GM23338 (cell line): ENCODE measurements at regions not wholly inside any gene's neighbourhood (a gene's known extent, or its start where the extent isn't known, plus 50 kb on each side); places are given as distances from the start of the nearest gene placed in this dataset.

ENCODE experiments used
- ATAC-seq: fragments of 200-7000 bp; cut with Tn5 transposase; 3 replicates; pipeline ENCODE4 v1.9.1; 2020
- DNase-seq: peaks from one replicate; pipeline ENCODE4 v3.0.0-alpha.2; 2015; ENCODE audit warnings: low spot score
- H2AFZ ChIP-seq: fragments of 200-600 bp; sonication (generic); 2 replicates; pipeline ENCODE4 v1.8.0; 2016; ENCODE audit warnings: antibody characterized with exemption, mild to moderate bottlenecking, moderate library complexity
- H3F3A ChIP-seq: fragments of 200-600 bp; sonication (generic); replicated peaks from 2 replicates; pipeline ENCODE4 v1.8.0; 2017; ENCODE audit warnings: antibody characterized with exemption, mixed run types, low read depth
- H3K27ac ChIP-seq: fragments of 200-600 bp; sonication (generic); 2 replicates; pipeline ENCODE4 v1.6.1; 2016; ENCODE audit warnings: low read depth
- H3K27me3 ChIP-seq: fragments of 200-600 bp; sonication (generic); 2 replicates; pipeline ENCODE4 v1.8.0; 2016; ENCODE audit warnings: mild to moderate bottlenecking, mixed run types, moderate library complexity; ENCODE audit not compliant: insufficient read depth
- H3K36me3 ChIP-seq: fragments of 200-600 bp; sonication (generic); 2 replicates; pipeline ENCODE4 v1.8.0; 2016; ENCODE audit warnings: mild to moderate bottlenecking; ENCODE audit not compliant: insufficient read depth
- H3K4me1 ChIP-seq: fragments of 200-600 bp; sonication (generic); 2 replicates; pipeline ENCODE4 v1.8.0; 2016; ENCODE audit warnings: mild to moderate bottlenecking, moderate library complexity; ENCODE audit not compliant: insufficient read depth
- H3K4me2 ChIP-seq: fragments of 200-600 bp; sonication (generic); 2 replicates; pipeline ENCODE4 v1.7.1; 2017; ENCODE audit warnings: mixed run types
- H3K4me3 ChIP-seq: fragments of 200-600 bp; sonication (generic); 2 replicates; pipeline ENCODE4 v1.6.1; 2016; ENCODE audit warnings: mixed run types
- H3K79me2 ChIP-seq: fragments of 200-600 bp; sonication (generic); replicated peaks from 2 replicates; pipeline ENCODE4 v1.8.0; 2017; ENCODE audit warnings: mild to moderate bottlenecking; ENCODE audit not compliant: insufficient read depth
- H3K9me2 ChIP-seq: fragments of 200-600 bp; sonication (generic); 2 replicates; pipeline ENCODE4 v1.8.0; 2017; ENCODE audit not compliant: insufficient read depth
- H4K20me1 ChIP-seq: fragments of 200-600 bp; sonication (generic); replicated peaks from 2 replicates; pipeline ENCODE4 v1.8.0; 2017; ENCODE audit warnings: mild to moderate bottlenecking; ENCODE audit not compliant: insufficient read depth
- H3K27ac Mint-ChIP-seq: 2 replicates; pipeline ENCODE4 v1.8.0; 2020; ENCODE audit warnings: inconsistent platforms, mild to moderate bottlenecking, moderate library complexity, mixed read lengths
- H3K27me3 Mint-ChIP-seq: 3 replicates; pipeline ENCODE4 v1.8.0; 2022; ENCODE audit warnings: low read depth, mild to moderate bottlenecking, moderate library complexity, mixed read lengths, inconsistent platforms; ENCODE audit not compliant: insufficient read depth, poor library complexity
- H3K36me3 Mint-ChIP-seq: 3 replicates; pipeline ENCODE4 v1.8.0; 2021; ENCODE audit warnings: low read depth, mild to moderate bottlenecking, inconsistent platforms, moderate library complexity, mixed read lengths
- H3K4me1 Mint-ChIP-seq: 3 replicates; pipeline ENCODE4 v1.8.0; 2020; ENCODE audit warnings: mild to moderate bottlenecking, inconsistent platforms, mixed read lengths
- H3K4me3 Mint-ChIP-seq: 3 replicates; pipeline ENCODE4 v1.8.0; 2021; ENCODE audit warnings: moderate library complexity, mild to moderate bottlenecking, inconsistent platforms, mixed read lengths
- H3K9me3 Mint-ChIP-seq: 3 replicates; pipeline ENCODE4 v1.8.0; 2020; ENCODE audit warnings: moderate library complexity, mild to moderate bottlenecking, inconsistent platforms, mixed read lengths
- CREB1 ChIP-seq: fragments of 250-450 bp; sonication (Bioruptor Pico); IDR thresholded peaks from 2 replicates; pipeline ENCODE4 v1.5.0; 2020; ENCODE audit warnings: low read depth, mild to moderate bottlenecking, moderate library complexity
- EZH2 ChIP-seq: fragments of 200-600 bp; sonication (generic); IDR thresholded peaks from one replicate; pipeline ENCODE4 v1.8.0; 2017; ENCODE audit warnings: antibody characterized with exemption, mild to moderate bottlenecking, low read depth; ENCODE audit not compliant: unreplicated experiment
- EZH2phosphoT487 ChIP-seq: fragments of 200-600 bp; sonication (generic); IDR thresholded peaks from one replicate; pipeline ENCODE4 v1.8.1; 2018; ENCODE audit warnings: antibody characterized with exemption; ENCODE audit not compliant: unreplicated experiment
- JUNB ChIP-seq: IDR thresholded peaks from one replicate; pipeline ENCODE4 v1.6.1; 2016; ENCODE audit warnings: antibody characterized with exemption; ENCODE audit not compliant: unreplicated experiment
- NANOG ChIP-seq: IDR thresholded peaks from 2 replicates; pipeline ENCODE4 v1.6.1; 2016; ENCODE audit warnings: antibody characterized with exemption, borderline replicate concordance
- POLR2AphosphoS5 ChIP-seq: IDR thresholded peaks from 2 replicates; pipeline ENCODE4 v1.6.1; 2016; ENCODE audit warnings: antibody characterized with exemption, low read depth
- STAT1 ChIP-seq: IDR thresholded peaks from one replicate; pipeline ENCODE4 v1.6.1; 2016; ENCODE audit warnings: antibody characterized with exemption; ENCODE audit not compliant: unreplicated experiment
- ZNF114 ChIP-seq: fragments of 250-450 bp; sonication (Bioruptor Pico); IDR thresholded peaks from 2 replicates; pipeline ENCODE4 v1.5.0; 2020; ENCODE audit warnings: mild to moderate bottlenecking, moderate library complexity
- ZNF331 ChIP-seq: fragments of 250-450 bp; sonication (Bioruptor Pico); IDR thresholded peaks from 2 replicates; pipeline ENCODE4 v1.5.0; 2020; ENCODE audit warnings: low read depth, mild to moderate bottlenecking, moderate library complexity
- TF ChIP-seq, protein P1 (sequence below): fragments of 250-450 bp; sonication (Bioruptor Pico); IDR thresholded peaks from 2 replicates; pipeline ENCODE4 v1.5.0; 2020; ENCODE audit warnings: mild to moderate bottlenecking, moderate library complexity
- TF ChIP-seq, protein P2 (sequence below), 2 experiments: fragments of 200-600 bp in 1 of 2; sonication (generic) in 1 of 2; conservative IDR thresholded peaks; 2 replicates each; pipeline versions ENCODE4 v1.5.1 to v1.6.1; 2016 to 2017; ENCODE audit warnings: antibody characterized with exemption in 2 of 2, low read depth in 2 of 2, mild to moderate bottlenecking in 2 of 2, moderate library complexity in 1 of 2
- TF ChIP-seq, protein P3 (sequence below): IDR thresholded peaks from 2 replicates; pipeline ENCODE4 v1.6.1; 2016; ENCODE audit warnings: antibody characterized with exemption

DNA sequence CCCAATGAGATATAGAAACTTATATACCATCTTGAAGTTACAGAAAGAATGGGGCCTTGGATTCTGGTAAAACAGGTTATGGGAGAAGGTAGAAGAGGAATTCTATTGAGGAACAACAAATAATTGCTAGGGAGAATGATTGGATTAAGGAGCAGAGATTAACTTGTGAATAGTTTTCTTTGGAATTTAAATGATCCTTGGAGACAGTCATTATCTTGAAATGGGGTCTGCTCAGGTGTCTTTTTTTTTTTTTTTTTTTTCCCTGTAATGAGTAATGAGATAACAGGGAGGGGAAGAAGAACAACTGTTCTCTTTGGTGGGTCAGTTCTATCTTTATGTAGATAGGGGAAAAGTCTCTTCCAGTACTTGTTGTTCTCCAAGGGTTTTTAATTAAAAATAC, 1406.0 kb downstream of the RPA4 start (continued):
- TF ChIP-seq, protein P1, sequence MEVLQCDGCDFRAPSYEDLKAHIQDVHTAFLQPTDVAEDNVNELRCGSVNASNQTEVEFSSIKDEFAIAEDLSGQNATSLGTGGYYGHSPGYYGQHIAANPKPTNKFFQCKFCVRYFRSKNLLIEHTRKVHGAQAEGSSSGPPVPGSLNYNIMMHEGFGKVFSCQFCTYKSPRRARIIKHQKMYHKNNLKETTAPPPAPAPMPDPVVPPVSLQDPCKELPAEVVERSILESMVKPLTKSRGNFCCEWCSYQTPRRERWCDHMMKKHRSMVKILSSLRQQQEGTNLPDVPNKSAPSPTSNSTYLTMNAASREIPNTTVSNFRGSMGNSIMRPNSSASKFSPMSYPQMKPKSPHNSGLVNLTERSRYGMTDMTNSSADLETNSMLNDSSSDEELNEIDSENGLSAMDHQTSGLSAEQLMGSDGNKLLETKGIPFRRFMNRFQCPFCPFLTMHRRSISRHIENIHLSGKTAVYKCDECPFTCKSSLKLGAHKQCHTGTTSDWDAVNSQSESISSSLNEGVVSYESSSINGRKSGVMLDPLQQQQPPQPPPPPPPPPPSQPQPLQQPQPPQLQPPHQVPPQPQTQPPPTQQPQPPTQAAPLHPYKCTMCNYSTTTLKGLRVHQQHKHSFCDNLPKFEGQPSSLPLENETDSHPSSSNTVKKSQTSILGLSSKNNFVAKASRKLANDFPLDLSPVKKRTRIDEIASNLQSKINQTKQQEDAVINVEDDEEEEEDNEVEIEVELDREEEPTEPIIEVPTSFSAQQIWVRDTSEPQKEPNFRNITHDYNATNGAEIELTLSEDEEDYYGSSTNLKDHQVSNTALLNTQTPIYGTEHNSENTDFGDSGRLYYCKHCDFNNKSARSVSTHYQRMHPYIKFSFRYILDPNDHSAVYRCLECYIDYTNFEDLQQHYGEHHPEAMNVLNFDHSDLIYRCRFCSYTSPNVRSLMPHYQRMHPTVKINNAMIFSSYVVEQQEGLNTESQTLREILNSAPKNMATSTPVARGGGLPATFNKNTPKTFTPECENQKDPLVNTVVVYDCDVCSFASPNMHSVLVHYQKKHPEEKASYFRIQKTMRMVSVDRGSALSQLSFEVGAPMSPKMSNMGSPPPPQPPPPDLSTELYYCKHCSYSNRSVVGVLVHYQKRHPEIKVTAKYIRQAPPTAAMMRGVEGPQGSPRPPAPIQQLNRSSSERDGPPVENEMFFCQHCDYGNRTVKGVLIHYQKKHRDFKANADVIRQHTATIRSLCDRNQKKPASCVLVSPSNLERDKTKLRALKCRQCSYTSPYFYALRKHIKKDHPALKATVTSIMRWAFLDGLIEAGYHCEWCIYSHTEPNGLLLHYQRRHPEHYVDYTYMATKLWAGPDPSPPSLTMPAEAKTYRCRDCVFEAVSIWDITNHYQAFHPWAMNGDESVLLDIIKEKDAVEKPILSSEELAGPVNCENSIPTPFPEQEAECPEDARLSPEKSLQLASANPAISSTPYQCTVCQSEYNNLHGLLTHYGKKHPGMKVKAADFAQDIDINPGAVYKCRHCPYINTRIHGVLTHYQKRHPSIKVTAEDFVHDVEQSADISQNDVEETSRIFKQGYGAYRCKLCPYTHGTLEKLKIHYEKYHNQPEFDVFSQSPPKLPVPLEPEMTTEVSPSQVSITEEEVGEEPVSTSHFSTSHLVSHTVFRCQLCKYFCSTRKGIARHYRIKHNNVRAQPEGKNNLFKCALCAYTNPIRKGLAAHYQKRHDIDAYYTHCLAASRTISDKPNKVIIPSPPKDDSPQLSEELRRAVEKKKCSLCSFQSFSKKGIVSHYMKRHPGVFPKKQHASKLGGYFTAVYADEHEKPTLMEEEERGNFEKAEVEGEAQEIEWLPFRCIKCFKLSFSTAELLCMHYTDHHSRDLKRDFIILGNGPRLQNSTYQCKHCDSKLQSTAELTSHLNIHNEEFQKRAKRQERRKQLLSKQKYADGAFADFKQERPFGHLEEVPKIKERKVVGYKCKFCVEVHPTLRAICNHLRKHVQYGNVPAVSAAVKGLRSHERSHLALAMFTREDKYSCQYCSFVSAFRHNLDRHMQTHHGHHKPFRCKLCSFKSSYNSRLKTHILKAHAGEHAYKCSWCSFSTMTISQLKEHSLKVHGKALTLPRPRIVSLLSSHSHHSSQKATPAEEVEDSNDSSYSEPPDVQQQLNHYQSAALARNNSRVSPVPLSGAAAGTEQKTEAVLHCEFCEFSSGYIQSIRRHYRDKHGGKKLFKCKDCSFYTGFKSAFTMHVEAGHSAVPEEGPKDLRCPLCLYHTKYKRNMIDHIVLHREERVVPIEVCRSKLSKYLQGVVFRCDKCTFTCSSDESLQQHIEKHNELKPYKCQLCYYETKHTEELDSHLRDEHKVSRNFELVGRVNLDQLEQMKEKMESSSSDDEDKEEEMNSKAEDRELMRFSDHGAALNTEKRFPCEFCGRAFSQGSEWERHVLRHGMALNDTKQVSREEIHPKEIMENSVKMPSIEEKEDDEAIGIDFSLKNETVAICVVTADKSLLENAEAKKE (CRISPR knock-in tag) = no peak
- no peak for TF ChIP-seq STAT1

DNA sequence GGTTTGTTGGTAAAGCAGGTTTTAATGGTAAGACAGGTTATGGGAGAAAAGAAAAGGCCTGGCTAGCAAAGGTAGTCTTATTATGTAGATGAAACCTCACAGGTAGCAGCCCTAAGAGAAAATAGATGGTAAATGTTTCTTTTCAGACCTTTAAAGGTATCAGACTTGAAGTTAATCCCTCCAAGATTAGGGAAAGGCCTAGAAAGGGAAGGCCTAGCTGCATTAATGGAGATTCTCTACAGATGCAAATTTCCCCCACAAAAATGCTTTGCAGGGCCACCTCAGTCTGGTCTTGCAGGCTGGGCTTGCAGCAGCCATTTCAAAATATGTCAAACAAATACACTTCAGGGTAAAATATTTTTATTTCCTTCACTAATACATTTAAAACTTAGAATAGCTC, 1410.6 kb downstream of the RPA4 start:
- no peaks in the 10 kb centered on the region; the same call in 2 of the 3 replicates for H3K36me3 Mint-ChIP-seq
- H3K4me1 Mint-ChIP-seq = peaks cover 26% of the 10 kb centered on the region
- no peak for TF ChIP-seq EZH2
- no peak for TF ChIP-seq ZNF331 (CRISPR knock-in tag)
- TF ChIP-seq, protein P2, sequence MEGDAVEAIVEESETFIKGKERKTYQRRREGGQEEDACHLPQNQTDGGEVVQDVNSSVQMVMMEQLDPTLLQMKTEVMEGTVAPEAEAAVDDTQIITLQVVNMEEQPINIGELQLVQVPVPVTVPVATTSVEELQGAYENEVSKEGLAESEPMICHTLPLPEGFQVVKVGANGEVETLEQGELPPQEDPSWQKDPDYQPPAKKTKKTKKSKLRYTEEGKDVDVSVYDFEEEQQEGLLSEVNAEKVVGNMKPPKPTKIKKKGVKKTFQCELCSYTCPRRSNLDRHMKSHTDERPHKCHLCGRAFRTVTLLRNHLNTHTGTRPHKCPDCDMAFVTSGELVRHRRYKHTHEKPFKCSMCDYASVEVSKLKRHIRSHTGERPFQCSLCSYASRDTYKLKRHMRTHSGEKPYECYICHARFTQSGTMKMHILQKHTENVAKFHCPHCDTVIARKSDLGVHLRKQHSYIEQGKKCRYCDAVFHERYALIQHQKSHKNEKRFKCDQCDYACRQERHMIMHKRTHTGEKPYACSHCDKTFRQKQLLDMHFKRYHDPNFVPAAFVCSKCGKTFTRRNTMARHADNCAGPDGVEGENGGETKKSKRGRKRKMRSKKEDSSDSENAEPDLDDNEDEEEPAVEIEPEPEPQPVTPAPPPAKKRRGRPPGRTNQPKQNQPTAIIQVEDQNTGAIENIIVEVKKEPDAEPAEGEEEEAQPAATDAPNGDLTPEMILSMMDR (conservative IDR thresholded peaks at IDR 0.05; ENCODE audit: low read depth in 2 of 2) = no peak
- no peak for TF ChIP-seq ZNF114 (CRISPR knock-in tag)
- TF ChIP-seq CREB1 (CRISPR knock-in tag) = no peak
- no peak for TF ChIP-seq JUNB
- no peak for TF ChIP-seq EZH2phosphoT487
- TF ChIP-seq NANOG = no peak
- TF ChIP-seq, protein P3, sequence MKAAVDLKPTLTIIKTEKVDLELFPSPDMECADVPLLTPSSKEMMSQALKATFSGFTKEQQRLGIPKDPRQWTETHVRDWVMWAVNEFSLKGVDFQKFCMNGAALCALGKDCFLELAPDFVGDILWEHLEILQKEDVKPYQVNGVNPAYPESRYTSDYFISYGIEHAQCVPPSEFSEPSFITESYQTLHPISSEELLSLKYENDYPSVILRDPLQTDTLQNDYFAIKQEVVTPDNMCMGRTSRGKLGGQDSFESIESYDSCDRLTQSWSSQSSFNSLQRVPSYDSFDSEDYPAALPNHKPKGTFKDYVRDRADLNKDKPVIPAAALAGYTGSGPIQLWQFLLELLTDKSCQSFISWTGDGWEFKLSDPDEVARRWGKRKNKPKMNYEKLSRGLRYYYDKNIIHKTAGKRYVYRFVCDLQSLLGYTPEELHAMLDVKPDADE = no peak
- no peak for TF ChIP-seq POLR2AphosphoS5

More for the DNA sequence above, 1410.6 kb downstream of the RPA4 start:
- Mint-ChIP-seq H3K27ac (no peak overlapping the region), H3K27me3 (peaks cover 4% of the 10 kb centered on the region), H3K4me3 (no peak overlapping the region), H3K9me3 (peaks cover 2% of the 10 kb centered on the region; the same call in 2 of the 3 replicates)
- no peaks in the 10 kb centered on the region for H3K27me3 ChIP-seq
- no peaks in the 10 kb centered on the region for H3F3A ChIP-seq
- ATAC-seq (peak; percentile 58), DNase-seq (peak; percentile 9)
- H2AFZ ChIP-seq = no peak overlapping the region
- H4K20me1 ChIP-seq = no peaks in the 10 kb centered on the region
- no peaks in the 10 kb centered on the region for H3K36me3 ChIP-seq
- H3K9me2 ChIP-seq = no peaks in the 10 kb centered on the region
- no peaks in the 10 kb centered on the region for H3K79me2 ChIP-seq
- H3K4me1 ChIP-seq = peaks cover 33% of the 10 kb centered on the region
- 0 out of 2 replicates have a peak overlapping the region, but pooled peaks have one; percentile 32 for H3K4me2 ChIP-seq
- no peak overlapping the region for H3K4me3 ChIP-seq
- peak overlapping the region; percentile 76 for H3K27ac ChIP-seq
